ENCODE measurements at regions not wholly inside any gene's neighbourhood (a gene's known extent, or its start where the extent isn't known, plus 50 kb on each side); places are given as distances from the start of the nearest gene placed in this dataset.

DNA sequence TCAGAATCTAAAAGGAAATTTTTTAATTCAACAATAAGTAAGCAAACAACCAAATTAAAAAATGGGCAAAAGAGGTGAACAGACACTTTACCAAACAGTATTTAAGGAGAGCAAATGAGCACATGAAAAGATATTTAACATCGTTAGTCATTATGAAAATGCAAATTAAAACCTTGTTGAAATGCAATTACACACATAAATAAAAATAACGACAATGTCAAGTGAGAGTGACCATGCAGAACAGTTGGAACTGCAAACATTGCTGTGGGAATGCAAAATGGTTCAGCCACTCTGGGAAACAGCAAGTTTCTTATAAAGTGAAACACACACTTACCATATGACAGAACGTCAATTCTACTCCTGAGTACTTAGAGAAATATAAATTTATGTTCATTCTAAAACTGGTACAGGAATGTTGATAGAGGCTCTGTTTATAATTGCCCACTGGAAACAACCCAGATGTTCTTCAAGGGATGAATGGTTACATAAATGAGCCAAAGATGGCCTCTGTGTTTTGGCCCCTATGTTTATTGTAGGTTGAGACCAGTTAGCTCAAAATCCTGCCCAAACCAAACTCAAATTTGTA is 678.1 kb downstream of the UQCRFS1 start:
- no peak for TF ChIP-seq MYC (IDR thresholded peaks at IDR 0.05; ENCODE audit: low read depth, low read length)
- TF ChIP-seq, protein P1, sequence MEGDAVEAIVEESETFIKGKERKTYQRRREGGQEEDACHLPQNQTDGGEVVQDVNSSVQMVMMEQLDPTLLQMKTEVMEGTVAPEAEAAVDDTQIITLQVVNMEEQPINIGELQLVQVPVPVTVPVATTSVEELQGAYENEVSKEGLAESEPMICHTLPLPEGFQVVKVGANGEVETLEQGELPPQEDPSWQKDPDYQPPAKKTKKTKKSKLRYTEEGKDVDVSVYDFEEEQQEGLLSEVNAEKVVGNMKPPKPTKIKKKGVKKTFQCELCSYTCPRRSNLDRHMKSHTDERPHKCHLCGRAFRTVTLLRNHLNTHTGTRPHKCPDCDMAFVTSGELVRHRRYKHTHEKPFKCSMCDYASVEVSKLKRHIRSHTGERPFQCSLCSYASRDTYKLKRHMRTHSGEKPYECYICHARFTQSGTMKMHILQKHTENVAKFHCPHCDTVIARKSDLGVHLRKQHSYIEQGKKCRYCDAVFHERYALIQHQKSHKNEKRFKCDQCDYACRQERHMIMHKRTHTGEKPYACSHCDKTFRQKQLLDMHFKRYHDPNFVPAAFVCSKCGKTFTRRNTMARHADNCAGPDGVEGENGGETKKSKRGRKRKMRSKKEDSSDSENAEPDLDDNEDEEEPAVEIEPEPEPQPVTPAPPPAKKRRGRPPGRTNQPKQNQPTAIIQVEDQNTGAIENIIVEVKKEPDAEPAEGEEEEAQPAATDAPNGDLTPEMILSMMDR (IDR thresholded peaks at IDR 0.05; ENCODE audit: low read depth, low read length), result no peak
- no peak for TF ChIP-seq POLR2A (IDR thresholded peaks at IDR 0.05; ENCODE audit: extremely low read depth, insufficient read length)
